GM23338 (cell line): ENCODE measurements at regions not wholly inside any gene's neighbourhood (a gene's known extent, or its start where the extent isn't known, plus 50 kb on each side); places are given as distances from the start of the nearest gene placed in this dataset.
"Not testable (repeated sequence)": the region's sequence is repeated elsewhere in the genome, so short reads cannot be mapped to it uniquely, and the experiment has no call there.

Experiments used
- ATAC-seq: fragments of 200-7000 bp; cut with Tn5 transposase; 3 replicates; pipeline ENCODE4 v1.9.1; 2020
- DNase-seq: peaks from one replicate; pipeline ENCODE4 v3.0.0-alpha.2; 2015; ENCODE audit warnings: low spot score
- H2AFZ ChIP-seq: fragments of 200-600 bp; sonication (generic); 2 replicates; pipeline ENCODE4 v1.8.0; 2016; ENCODE audit warnings: antibody characterized with exemption, mild to moderate bottlenecking, moderate library complexity
- H3F3A ChIP-seq: fragments of 200-600 bp; sonication (generic); replicated peaks from 2 replicates; pipeline ENCODE4 v1.8.0; 2017; ENCODE audit warnings: antibody characterized with exemption, mixed run types, low read depth
- H3K27ac ChIP-seq: fragments of 200-600 bp; sonication (generic); 2 replicates; pipeline ENCODE4 v1.6.1; 2016; ENCODE audit warnings: low read depth
- H3K27me3 ChIP-seq: fragments of 200-600 bp; sonication (generic); 2 replicates; pipeline ENCODE4 v1.8.0; 2016; ENCODE audit warnings: mild to moderate bottlenecking, mixed run types, moderate library complexity; ENCODE audit not compliant: insufficient read depth
- H3K36me3 ChIP-seq: fragments of 200-600 bp; sonication (generic); 2 replicates; pipeline ENCODE4 v1.8.0; 2016; ENCODE audit warnings: mild to moderate bottlenecking; ENCODE audit not compliant: insufficient read depth
- H3K4me1 ChIP-seq: fragments of 200-600 bp; sonication (generic); 2 replicates; pipeline ENCODE4 v1.8.0; 2016; ENCODE audit warnings: mild to moderate bottlenecking, moderate library complexity; ENCODE audit not compliant: insufficient read depth
- H3K4me2 ChIP-seq: fragments of 200-600 bp; sonication (generic); 2 replicates; pipeline ENCODE4 v1.7.1; 2017; ENCODE audit warnings: mixed run types
- H3K4me3 ChIP-seq: fragments of 200-600 bp; sonication (generic); 2 replicates; pipeline ENCODE4 v1.6.1; 2016; ENCODE audit warnings: mixed run types
- H3K79me2 ChIP-seq: fragments of 200-600 bp; sonication (generic); replicated peaks from 2 replicates; pipeline ENCODE4 v1.8.0; 2017; ENCODE audit warnings: mild to moderate bottlenecking; ENCODE audit not compliant: insufficient read depth
- H3K9me2 ChIP-seq: fragments of 200-600 bp; sonication (generic); 2 replicates; pipeline ENCODE4 v1.8.0; 2017; ENCODE audit not compliant: insufficient read depth
- H4K20me1 ChIP-seq: fragments of 200-600 bp; sonication (generic); replicated peaks from 2 replicates; pipeline ENCODE4 v1.8.0; 2017; ENCODE audit warnings: mild to moderate bottlenecking; ENCODE audit not compliant: insufficient read depth
- H3K27ac Mint-ChIP-seq: 2 replicates; pipeline ENCODE4 v1.8.0; 2020; ENCODE audit warnings: inconsistent platforms, mild to moderate bottlenecking, moderate library complexity, mixed read lengths
- H3K27me3 Mint-ChIP-seq: 3 replicates; pipeline ENCODE4 v1.8.0; 2022; ENCODE audit warnings: low read depth, mild to moderate bottlenecking, moderate library complexity, mixed read lengths, inconsistent platforms; ENCODE audit not compliant: insufficient read depth, poor library complexity
- H3K36me3 Mint-ChIP-seq: 3 replicates; pipeline ENCODE4 v1.8.0; 2021; ENCODE audit warnings: low read depth, mild to moderate bottlenecking, inconsistent platforms, moderate library complexity, mixed read lengths
- H3K4me1 Mint-ChIP-seq: 3 replicates; pipeline ENCODE4 v1.8.0; 2020; ENCODE audit warnings: mild to moderate bottlenecking, inconsistent platforms, mixed read lengths
- H3K4me3 Mint-ChIP-seq: 3 replicates; pipeline ENCODE4 v1.8.0; 2021; ENCODE audit warnings: moderate library complexity, mild to moderate bottlenecking, inconsistent platforms, mixed read lengths
- H3K9me3 Mint-ChIP-seq: 3 replicates; pipeline ENCODE4 v1.8.0; 2020; ENCODE audit warnings: moderate library complexity, mild to moderate bottlenecking, inconsistent platforms, mixed read lengths
- CTCF ChIP-seq, 2 experiments: fragments of 200-600 bp in 1 of 2; sonication (generic) in 1 of 2; conservative IDR thresholded peaks; 2 replicates each; pipeline versions ENCODE4 v1.5.1 to v1.6.1; 2016 to 2017; ENCODE audit warnings: antibody characterized with exemption in 2 of 2, low read depth in 2 of 2, mild to moderate bottlenecking in 2 of 2, moderate library complexity in 1 of 2
- ETS1 ChIP-seq: IDR thresholded peaks from 2 replicates; pipeline ENCODE4 v1.6.1; 2016; ENCODE audit warnings: antibody characterized with exemption
- EZH2 ChIP-seq: fragments of 200-600 bp; sonication (generic); IDR thresholded peaks from one replicate; pipeline ENCODE4 v1.8.0; 2017; ENCODE audit warnings: antibody characterized with exemption, mild to moderate bottlenecking, low read depth; ENCODE audit not compliant: unreplicated experiment
- JUNB ChIP-seq: IDR thresholded peaks from one replicate; pipeline ENCODE4 v1.6.1; 2016; ENCODE audit warnings: antibody characterized with exemption; ENCODE audit not compliant: unreplicated experiment
- NANOG ChIP-seq: IDR thresholded peaks from 2 replicates; pipeline ENCODE4 v1.6.1; 2016; ENCODE audit warnings: antibody characterized with exemption, borderline replicate concordance
- ZNF331 ChIP-seq: fragments of 250-450 bp; sonication (Bioruptor Pico); IDR thresholded peaks from 2 replicates; pipeline ENCODE4 v1.5.0; 2020; ENCODE audit warnings: low read depth, mild to moderate bottlenecking, moderate library complexity

- no peaks in the 10 kb centered on the region for H3K36me3 Mint-ChIP-seq
- no peak overlapping the region for H3K4me3 Mint-ChIP-seq
- Histone ChIP-seq H3K27ac (no peak overlapping the region), H2AFZ (peak overlapping the region; percentile 38; the same call in 1 of the 2 replicates), H3K4me3 (no peak overlapping the region), H3K9me2 (no peaks in the 10 kb centered on the region), H3F3A (no peaks in the 10 kb centered on the region), H4K20me1 (no peaks in the 10 kb centered on the region), H3K27me3 (peaks cover 8% of the 10 kb centered on the region), H3K4me1 (peaks cover 5% of the 10 kb centered on the region), H3K36me3 (no peaks in the 10 kb centered on the region), H3K4me2 (no peak overlapping the region), H3K79me2 (no peaks in the 10 kb centered on the region)
- ATAC-seq = peak; percentile 54; the same call in 2 of the 3 replicates
- H3K27ac Mint-ChIP-seq = no peak overlapping the region
- DNase-seq = no peak
- H3K9me3 Mint-ChIP-seq = no peaks in the 10 kb centered on the region
- H3K27me3 Mint-ChIP-seq = peaks cover 9% of the 10 kb centered on the region
- H3K4me1 Mint-ChIP-seq = peaks cover 10% of the 10 kb centered on the region
- TF ChIP-seq ETS1 (no peak), NANOG (no peak), EZH2 (no peak), ZNF331 (CRISPR knock-in tag) (no peak), CTCF (conservative IDR thresholded peaks at IDR 0.05; ENCODE audit: low read depth in 2 of 2) (no peak), JUNB (no peak)
Observed at GRCh38 chr3:197450308-197450707, 105.5 kb downstream of the BDH1 start.

- H3K27me3 ChIP-seq, H2AFZ ChIP-seq, H3K4me3 ChIP-seq, H3K4me3 Mint-ChIP-seq, H3K27ac ChIP-seq, H3K27me3 Mint-ChIP-seq, H3F3A ChIP-seq, H3K9me2 ChIP-seq, H3K79me2 ChIP-seq, H3K4me2 ChIP-seq, DNase-seq, H3K9me3 Mint-ChIP-seq, H3K36me3 Mint-ChIP-seq, H3K4me1 ChIP-seq, H3K36me3 ChIP-seq, H3K27ac Mint-ChIP-seq, ATAC-seq, H4K20me1 ChIP-seq: not testable (repeated sequence)
- H3K4me1 Mint-ChIP-seq = peaks cover 10% of the 10 kb centered on the region
Observed at GRCh38 chr3:197449181-197449580, 106.6 kb downstream of the BDH1 start.

- H3K4me1 Mint-ChIP-seq = peaks cover 10% of the 10 kb centered on the region
Observed at GRCh38 chr3:197447781-197448180, 108.0 kb downstream of the BDH1 start.

More at GRCh38 chr3:197447781-197448180, 108.0 kb downstream of the BDH1 start:
- H3K4me3 Mint-ChIP-seq, H3K4me3 ChIP-seq, DNase-seq, H3K36me3 Mint-ChIP-seq, ATAC-seq, H3K27me3 ChIP-seq, H3K36me3 ChIP-seq, H3K27me3 Mint-ChIP-seq, H3K4me1 ChIP-seq, H3K27ac Mint-ChIP-seq, H3K4me2 ChIP-seq, H3K27ac ChIP-seq, H2AFZ ChIP-seq, H3K79me2 ChIP-seq, H4K20me1 ChIP-seq, H3K9me2 ChIP-seq, H3K9me3 Mint-ChIP-seq, H3F3A ChIP-seq: not testable (repeated sequence)
